Mesodermal cell (in vitro differentiated cells): ENCODE measurements at regions not wholly inside any gene's neighbourhood (a gene's known extent, or its start where the extent isn't known, plus 50 kb on each side); places are given as distances from the start of the nearest gene placed in this dataset.

Experiments
- H3K27ac ChIP-seq: 2 replicates; pipeline ENCODE4 v1.7.0; 2013; ENCODE audit warnings: mild to moderate bottlenecking, low read depth, low read length, moderate library complexity; ENCODE audit not compliant: severe bottlenecking
- H3K36me3 ChIP-seq: 2 replicates; pipeline ENCODE4 v1.7.1; 2013; ENCODE audit warnings: mild to moderate bottlenecking, low read length, moderate library complexity; ENCODE audit not compliant: control insufficient read depth, insufficient read depth
- H3K4me1 ChIP-seq: one replicate; pipeline ENCODE4 v1.7.1; 2013; ENCODE audit warnings: mild to moderate bottlenecking, low read length; ENCODE audit not compliant: insufficient read depth, control insufficient read depth, poor library complexity, severe bottlenecking
- H3K4me3 ChIP-seq: 2 replicates; pipeline ENCODE4 v1.7.0; 2013; ENCODE audit warnings: low read length, control low read depth, mild to moderate bottlenecking; ENCODE audit not compliant: insufficient read depth, poor library complexity, severe bottlenecking; ENCODE audit errors: extremely low read depth
- H3K9me3 ChIP-seq: 2 replicates; pipeline ENCODE4 v1.7.1; 2013; ENCODE audit warnings: mild to moderate bottlenecking, low read length, moderate library complexity; ENCODE audit not compliant: control insufficient read depth
- WGBS, 2 experiments: methylation state at CpG; one replicate each; pipeline ENCODE4 v1.1.5; 2013; ENCODE audit warnings: missing lambda C conversion rate in 2 of 2; ENCODE audit not compliant: insufficient coverage in 2 of 2; 5-methylcytosine and 5-hydroxymethylcytosine counted together

GRCh38 chr2:106941372-106941993, 55.5 kb upstream of the ST6GAL2 start:
- Histone ChIP-seq H3K9me3 (no peaks in the 10 kb centered on the region), H3K4me1 (no peaks in the 10 kb centered on the region), H3K27ac (no peak overlapping the region), H3K4me3 (no peak overlapping the region), H3K36me3 (no peaks in the 10 kb centered on the region)
- 93 to 94% methylated on average over 15 to 17 of the region's 18 CpGs for WGBS, 2 experiments

GRCh38 chr2:106943468-106944200, 57.7 kb upstream of the ST6GAL2 start:
- Histone ChIP-seq H3K36me3 (no peaks in the 10 kb centered on the region), H3K27ac (no peak overlapping the region), H3K4me3 (no peak overlapping the region), H3K4me1 (no peaks in the 10 kb centered on the region), H3K9me3 (no peaks in the 10 kb centered on the region)
- WGBS, 2 experiments = no CpG with 5 or more reads among the region's 3 CpGs

- H3K27ac ChIP-seq = no peak overlapping the region
- WGBS, 2 experiments = 33 to 53% methylated on average over 1 to 2 of the region's 5 CpGs
- H3K4me1 ChIP-seq = no peaks in the 10 kb centered on the region
- H3K36me3 ChIP-seq = no peaks in the 10 kb centered on the region
- H3K9me3 ChIP-seq = no peaks in the 10 kb centered on the region
- H3K4me3 ChIP-seq = no peak overlapping the region
These were observed 58.2 kb upstream of the ST6GAL2 start for GRCh38 chr2:106944215-106944614.

- Histone ChIP-seq H3K4me1 (no peaks in the 10 kb centered on the region), H3K4me3 (no peak overlapping the region), H3K36me3 (no peaks in the 10 kb centered on the region), H3K27ac (no peak overlapping the region), H3K9me3 (peaks cover 6% of the 10 kb centered on the region)
These were observed 62.6 kb upstream of the ST6GAL2 start for GRCh38 chr2:106948540-106948939.

GRCh38 chr2:106953236-106953635, 67.3 kb upstream of the ST6GAL2 start:
- WGBS, 2 experiments = 100% methylated on average over 2 of the region's 5 CpGs; no CpG with 5 or more reads in 1 of the 2 experiments
- Histone ChIP-seq H3K4me3 (no peak overlapping the region), H3K9me3 (peaks cover 6% of the 10 kb centered on the region), H3K36me3 (no peaks in the 10 kb centered on the region), H3K27ac (no peak overlapping the region), H3K4me1 (no peaks in the 10 kb centered on the region)

DNA sequence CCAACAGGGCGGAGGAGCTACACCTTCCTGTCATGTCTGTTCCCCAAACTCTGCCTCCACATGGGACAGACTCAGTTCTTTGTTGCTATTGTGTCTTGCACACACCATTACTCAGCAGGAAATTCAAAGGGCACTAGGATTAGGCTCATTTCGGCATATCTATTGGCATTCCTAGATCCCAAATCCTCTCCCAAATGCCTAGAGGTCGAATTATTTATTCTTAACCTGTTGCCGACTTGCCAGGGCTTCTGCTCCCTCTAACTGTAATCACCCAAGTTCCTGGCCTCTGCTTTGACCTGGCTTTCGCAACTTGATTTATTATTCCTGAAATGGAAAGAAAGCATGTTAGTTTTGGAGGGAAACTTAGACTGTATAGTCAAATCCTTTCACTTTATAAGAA, 67.8 kb upstream of the ST6GAL2 start:
- Histone ChIP-seq H3K4me3 (no peak overlapping the region), H3K4me1 (no peaks in the 10 kb centered on the region), H3K36me3 (no peaks in the 10 kb centered on the region), H3K9me3 (peaks cover 6% of the 10 kb centered on the region), H3K27ac (no peak overlapping the region)
- WGBS, 2 experiments = 86% methylated on average over 2 of the region's 5 CpGs; no CpG with 5 or more reads in 1 of the 2 experiments

DNA sequence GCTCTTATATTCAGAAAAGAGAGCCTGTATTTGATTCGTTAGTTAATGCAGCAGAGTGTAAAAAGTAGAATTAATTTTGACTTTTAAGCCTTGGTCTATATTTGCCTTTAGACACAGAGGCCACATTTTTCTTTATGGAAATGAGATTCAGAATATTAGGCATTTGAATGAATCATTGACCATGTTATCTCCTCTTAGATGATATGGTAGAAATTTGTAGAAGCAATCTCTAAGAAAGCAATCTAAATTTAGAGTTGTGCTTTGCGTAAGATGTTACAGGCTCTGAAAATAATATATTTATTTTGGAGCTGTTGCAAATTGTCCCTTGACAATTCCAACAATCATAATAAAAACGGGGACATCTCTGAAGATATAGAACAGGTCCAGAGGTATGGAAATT, 68.3 kb upstream of the ST6GAL2 start:
- no peaks in the 10 kb centered on the region for H3K4me1 ChIP-seq
- peaks cover 6% of the 10 kb centered on the region for H3K9me3 ChIP-seq
- no CpG with 5 or more reads among the region's 3 CpGs for WGBS, 2 experiments
- H3K4me3 ChIP-seq = no peak overlapping the region
- H3K27ac ChIP-seq = no peak overlapping the region
- H3K36me3 ChIP-seq = no peaks in the 10 kb centered on the region

GRCh38 chr2:106956416-106956815, 70.4 kb upstream of the ST6GAL2 start:
- H3K36me3 ChIP-seq = no peaks in the 10 kb centered on the region
- 90 to 96% methylated on average over 2 to 4 of the region's 7 CpGs for WGBS, 2 experiments
- peak overlapping the region; percentile 84 for H3K27ac ChIP-seq
- H3K4me3 ChIP-seq = no peak overlapping the region
- no peaks in the 10 kb centered on the region for H3K4me1 ChIP-seq
- H3K9me3 ChIP-seq = no peaks in the 10 kb centered on the region

GRCh38 chr2:106956879-106957278, 70.9 kb upstream of the ST6GAL2 start:
- WGBS, 2 experiments = 35 to 63% methylated on average over 2 of the region's 3 CpGs
- H3K9me3 ChIP-seq = no peaks in the 10 kb centered on the region
- peak overlapping the region; percentile 84 for H3K27ac ChIP-seq
- H3K4me3 ChIP-seq = no peak overlapping the region
- H3K36me3 ChIP-seq = no peaks in the 10 kb centered on the region
- H3K4me1 ChIP-seq = no peaks in the 10 kb centered on the region

- WGBS, 2 experiments = no CpG with 5 or more reads among the region's 1 CpG
- Histone ChIP-seq H3K36me3 (no peaks in the 10 kb centered on the region), H3K4me1 (peaks cover 9% of the 10 kb centered on the region), H3K4me3 (no peak overlapping the region), H3K27ac (peak overlapping the region; percentile 55), H3K9me3 (no peaks in the 10 kb centered on the region)
These were observed 74.2 kb upstream of the ST6GAL2 start for GRCh38 chr2:106959975-106960682.
